GM23248 (cell line): ENCODE measurements at regions not wholly inside any gene's neighbourhood (a gene's known extent, or its start where the extent isn't known, plus 50 kb on each side); places are given as distances from the start of the nearest gene placed in this dataset.

Source experiments
- EZH2 ChIP-seq: fragments of 200-600 bp; sonication (generic); IDR thresholded peaks from 2 replicates; pipeline ENCODE4 v1.6.1; 2018; ENCODE audit warnings: antibody characterized with exemption, mild to moderate bottlenecking; ENCODE audit not compliant: insufficient read depth, poor library complexity, severe bottlenecking
- EZH2phosphoT487 ChIP-seq: fragments of 200-600 bp; sonication (generic); IDR thresholded peaks from 2 replicates; pipeline ENCODE4 v1.6.1; 2018; ENCODE audit warnings: antibody characterized with exemption, moderate library complexity, mild to moderate bottlenecking, low read depth; ENCODE audit not compliant: insufficient read depth

DNA sequence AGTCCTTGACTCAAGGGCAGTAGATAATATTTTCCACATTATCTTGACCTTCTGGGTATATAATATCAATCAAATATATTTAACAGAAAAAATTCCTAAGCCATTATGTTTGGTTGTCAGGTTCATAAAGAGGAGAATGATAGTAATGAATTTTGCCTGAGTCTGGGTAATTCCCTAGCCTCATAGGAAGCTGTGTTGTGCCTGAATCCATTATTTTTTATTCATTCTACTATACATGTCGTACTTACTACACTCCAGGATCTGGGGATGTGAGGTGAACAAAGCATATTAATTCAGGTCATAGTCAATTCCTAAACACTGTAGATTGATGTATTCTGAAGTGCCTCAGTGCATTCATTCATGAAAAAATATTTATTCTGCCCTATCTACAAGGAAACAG is 204.2 kb downstream of the PTGER3 start:
- TF ChIP-seq EZH2 = no peak
- no peak for TF ChIP-seq EZH2phosphoT487
